HEK293T (cell line): ENCODE measurements at regions not wholly inside any gene's neighbourhood (a gene's known extent, or its start where the extent isn't known, plus 50 kb on each side); places are given as distances from the start of the nearest gene placed in this dataset.

Source experiments
- CTCF ChIA-PET: fragments of 350-600 bp; formaldehyde crosslinking; extraction: SDS; loops from one replicate; lab custom pipeline; 2021; ENCODE audit warnings: antibody characterized with exemption, inconsistent platforms; lab: Yijun Ruan, JAX
- POLR2A ChIA-PET: fragments of 350-600 bp; formaldehyde crosslinking; extraction: SDS; loops from one replicate; lab custom pipeline; 2020; ENCODE audit warnings: antibody characterized with exemption, inconsistent platforms; lab: Yijun Ruan, JAX
- DNase-seq: peaks from one replicate; pipeline ENCODE4 v3.0.0; 2012; ENCODE audit warnings: mixed read lengths; ENCODE audit errors: extremely low spot score
- ARNT ChIP-seq: fragments of 450-650 bp; IDR thresholded peaks from 2 replicates; pipeline ENCODE4 v1.6.1; 2017; ENCODE audit warnings: mild to moderate bottlenecking
- BHLHE40 ChIP-seq: fragments of 450-650 bp; IDR thresholded peaks from 2 replicates; pipeline ENCODE4 v1.6.1; 2016; ENCODE audit warnings: mild to moderate bottlenecking, moderate library complexity, borderline replicate concordance
- CTBP1 ChIP-seq: fragments of 450-650 bp; IDR thresholded peaks from 2 replicates; pipeline ENCODE4 v1.6.1; 2016; ENCODE audit warnings: borderline replicate concordance
- ELF4 ChIP-seq: fragments of 450-650 bp; IDR thresholded peaks from 2 replicates; pipeline ENCODE4 v1.6.1; 2017; ENCODE audit warnings: antibody characterized with exemption
- FOXA1 ChIP-seq: fragments of 450-650 bp; IDR thresholded peaks from 2 replicates; pipeline ENCODE4 v1.6.1; 2016; ENCODE audit warnings: mild to moderate bottlenecking
- FOXK2 ChIP-seq: fragments of 450-650 bp; IDR thresholded peaks from 2 replicates; pipeline ENCODE4 v1.6.1; 2016; ENCODE audit warnings: mild to moderate bottlenecking
- FOXM1 ChIP-seq: fragments of 450-650 bp; IDR thresholded peaks from 2 replicates; pipeline ENCODE4 v1.6.1; 2017; ENCODE audit warnings: mild to moderate bottlenecking, borderline replicate concordance
- HDGF ChIP-seq: fragments of 450-650 bp; IDR thresholded peaks from 2 replicates; pipeline ENCODE4 v1.6.1; 2017; ENCODE audit warnings: antibody characterized with exemption, borderline replicate concordance
- L3MBTL2 ChIP-seq: fragments of 450-650 bp; conservative IDR thresholded peaks from 2 replicates; pipeline ENCODE4 v1.6.1; 2016; ENCODE audit warnings: mild to moderate bottlenecking
- LEF1 ChIP-seq: fragments of 450-650 bp; IDR thresholded peaks from 2 replicates; pipeline ENCODE4 v1.6.1; 2017; ENCODE audit warnings: mild to moderate bottlenecking, borderline replicate concordance
- NFRKB ChIP-seq: fragments of 450-650 bp; IDR thresholded peaks from 2 replicates; pipeline ENCODE4 v1.6.1; 2016; ENCODE audit warnings: mild to moderate bottlenecking, moderate library complexity
- PKNOX1 ChIP-seq: fragments of 450-650 bp; IDR thresholded peaks from 2 replicates; pipeline ENCODE4 v1.6.1; 2016
- SP1 ChIP-seq: fragments of 450-650 bp; IDR thresholded peaks from 2 replicates; pipeline ENCODE4 v1.6.1; 2017
- SUZ12 ChIP-seq: fragments of 450-650 bp; IDR thresholded peaks from 2 replicates; pipeline ENCODE4 v1.6.1; 2016; ENCODE audit warnings: mild to moderate bottlenecking
- TARDBP ChIP-seq: fragments of 450-650 bp; IDR thresholded peaks from 2 replicates; pipeline ENCODE4 v1.6.1; 2016
- ZNF384 ChIP-seq: fragments of 450-650 bp; IDR thresholded peaks from 2 replicates; pipeline ENCODE4 v1.6.1; 2016

- no peak for DNase-seq
- ChIA-PET POLR2A (no interaction called here), CTCF (no interaction called here)
- TF ChIP-seq SUZ12 (no peak), NFRKB (no peak), FOXA1 (no peak), L3MBTL2 (no peak), LEF1 (no peak), TARDBP (no peak), ZNF384 (no peak), ELF4 (no peak), FOXK2 (no peak), SP1 (no peak), FOXM1 (no peak)
These were observed 1272.1 kb downstream of the EPHA7 start for GRCh38 chr6:92147246-92147645.

- TF ChIP-seq HDGF (no peak), CTBP1 (no peak), BHLHE40 (no peak), ARNT (no peak), TARDBP (no peak), SUZ12 (no peak), PKNOX1 (no peak)
- no peak for DNase-seq
- CTCF ChIA-PET = no interaction called here
- POLR2A ChIA-PET = no interaction called here
These were observed 1279.8 kb downstream of the EPHA7 start for GRCh38 chr6:92139601-92140000.

GRCh38 chr6:92132957-92133356 is 1286.4 kb downstream of the EPHA7 start:
- ChIA-PET POLR2A (no interaction called here), CTCF (no interaction called here)
- no peak for DNase-seq
- no peak for TF ChIP-seq SUZ12
- TF ChIP-seq NFRKB = no peak
- TF ChIP-seq ZNF384 = no peak
- no peak for TF ChIP-seq BHLHE40
- no peak for TF ChIP-seq ARNT
- no peak for TF ChIP-seq FOXA1
- TF ChIP-seq SP1 = no peak
- TF ChIP-seq LEF1 = no peak
- TF ChIP-seq FOXM1 = no peak
- TF ChIP-seq HDGF = no peak
- no peak for TF ChIP-seq CTBP1
- TF ChIP-seq TARDBP = no peak
- TF ChIP-seq PKNOX1 = no peak
- TF ChIP-seq L3MBTL2 = no peak
- TF ChIP-seq ELF4 = no peak
- no peak for TF ChIP-seq FOXK2

DNA sequence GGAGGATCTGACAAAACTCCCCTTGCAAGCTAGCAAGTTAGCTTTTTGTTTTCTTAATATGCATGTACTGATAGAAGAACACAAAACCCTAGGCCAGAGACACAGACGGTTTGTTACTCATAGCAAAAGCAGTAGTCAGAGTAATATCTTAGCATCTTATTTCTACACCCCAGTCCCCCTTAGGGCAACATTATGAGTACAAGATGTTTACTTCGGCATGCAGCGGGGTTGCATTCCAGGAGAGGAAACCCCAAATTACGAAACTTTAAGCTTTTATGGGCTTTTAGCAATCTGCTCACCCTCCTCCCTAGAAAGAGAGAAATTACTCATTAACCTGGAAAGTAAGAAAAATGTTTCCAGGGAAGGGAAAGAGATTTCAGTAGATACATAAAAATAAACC is 1286.9 kb downstream of the EPHA7 start:
- ChIA-PET POLR2A (no interaction called here), CTCF (no interaction called here)
- no peak for DNase-seq
- TF ChIP-seq FOXK2 = no peak
- TF ChIP-seq FOXA1 = no peak
- no peak for TF ChIP-seq TARDBP
- TF ChIP-seq L3MBTL2 = no peak
- no peak for TF ChIP-seq CTBP1
- TF ChIP-seq ELF4 = no peak
- TF ChIP-seq BHLHE40 = no peak
- TF ChIP-seq HDGF = no peak
- TF ChIP-seq SP1 = no peak
- TF ChIP-seq SUZ12 = no peak
- no peak for TF ChIP-seq ARNT
- TF ChIP-seq PKNOX1 = no peak
- TF ChIP-seq FOXM1 = no peak
- TF ChIP-seq ZNF384 = no peak

DNA sequence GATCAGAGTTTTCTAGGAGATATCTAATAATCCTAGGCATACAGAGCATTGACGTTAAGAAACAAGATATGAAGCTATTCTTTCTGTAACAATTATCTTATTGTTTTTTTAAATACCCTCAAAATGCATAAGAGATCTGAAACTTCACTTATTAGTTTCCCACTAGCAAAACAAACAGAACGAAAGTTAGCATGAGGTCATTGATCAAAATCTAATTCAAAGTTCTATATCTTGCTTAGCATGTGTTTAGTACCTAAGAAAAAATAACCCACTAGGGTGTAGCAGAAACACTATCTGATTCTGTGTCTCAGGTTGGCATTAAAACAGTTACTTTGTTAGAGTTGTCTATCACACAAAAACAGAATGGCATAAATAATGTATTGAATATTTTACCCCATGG is 1288.4 kb downstream of the EPHA7 start:
- DNase-seq = no peak
- TF ChIP-seq HDGF (no peak), NFRKB (no peak), FOXA1 (no peak), FOXK2 (no peak), ELF4 (no peak), SUZ12 (no peak), TARDBP (no peak), BHLHE40 (no peak), PKNOX1 (no peak), ARNT (no peak), CTBP1 (no peak), ZNF384 (no peak), L3MBTL2 (no peak), SP1 (no peak), FOXM1 (no peak), LEF1 (no peak)
- ChIA-PET POLR2A (no interaction called here), CTCF (no interaction called here)

- TF ChIP-seq CTBP1 = no peak
- TF ChIP-seq ELF4 = no peak
- TF ChIP-seq NFRKB = no peak
- TF ChIP-seq ARNT = no peak
- ChIA-PET POLR2A (no interaction called here), CTCF (no interaction called here)
- no peak for DNase-seq
These were observed 1292.4 kb downstream of the EPHA7 start for GRCh38 chr6:92126983-92127382.
